HG03565 (cell line): ENCODE measurements at regions not wholly inside any gene's neighbourhood (a gene's known extent, or its start where the extent isn't known, plus 50 kb on each side); places are given as distances from the start of the nearest gene placed in this dataset.

Source experiments
- ATAC-seq: cut with Tn5 transposase; IDR thresholded peaks from one replicate; pipeline ENCODE4 v1.9.1; 2021; ENCODE audit warnings: mild to moderate bottlenecking, moderate library complexity; ENCODE audit not compliant: unreplicated experiment

DNA sequence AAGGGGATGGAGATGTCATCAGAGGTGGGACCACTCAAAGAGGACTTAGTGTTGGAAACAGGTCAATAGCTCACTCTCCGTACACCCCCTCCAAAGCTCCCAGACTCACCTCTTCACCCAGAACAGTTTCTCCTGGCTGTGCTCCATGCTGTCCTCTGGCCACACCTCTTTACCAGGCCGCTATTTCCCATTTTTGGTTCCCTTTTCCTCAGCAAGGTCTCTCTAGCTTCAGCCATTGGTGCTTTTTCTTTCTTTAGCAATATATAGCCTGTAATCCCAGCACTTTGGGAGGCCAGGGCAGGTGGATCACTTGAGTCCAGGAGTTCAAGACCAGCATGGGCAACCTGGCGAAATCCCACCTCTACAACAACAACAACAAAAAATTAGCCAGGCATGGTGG is 123.6 kb upstream of the SMAD3 start:
- no peak for ATAC-seq

- ATAC-seq, result no peak
These were observed 122.6 kb upstream of the SMAD3 start for GRCh38 chr15:66942649-66943390.

- no peak for ATAC-seq
These were observed 121.8 kb upstream of the SMAD3 start for GRCh38 chr15:66943456-66944095.

DNA sequence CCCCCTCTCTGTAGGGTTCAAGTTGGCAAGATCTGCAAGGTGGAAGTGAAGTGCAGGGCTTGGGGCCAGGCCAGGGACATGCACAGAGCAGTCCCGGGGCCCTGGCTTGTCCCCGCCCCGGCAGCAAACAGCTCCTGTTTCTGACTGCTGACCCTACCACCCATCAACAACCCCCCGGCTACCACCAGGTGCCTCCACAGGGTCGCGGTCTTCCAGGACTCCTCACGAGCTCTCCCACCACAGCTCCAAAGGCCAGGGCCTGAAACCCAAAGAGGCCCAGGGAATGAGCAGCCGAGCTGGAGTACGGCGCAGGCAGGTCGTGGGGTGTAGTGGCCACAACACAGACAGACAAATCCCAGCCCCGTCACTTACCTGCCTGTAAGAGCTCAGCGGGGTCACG is 121.3 kb upstream of the SMAD3 start:
- no peak for ATAC-seq

GRCh38 chr15:66945286-66945685 is 120.1 kb upstream of the SMAD3 start:
- no peak for ATAC-seq

GRCh38 chr15:66945842-66946241 is 119.6 kb upstream of the SMAD3 start:
- ATAC-seq, result no peak

GRCh38 chr15:66946578-66947164 is 118.7 kb upstream of the SMAD3 start:
- ATAC-seq, result no peak

DNA sequence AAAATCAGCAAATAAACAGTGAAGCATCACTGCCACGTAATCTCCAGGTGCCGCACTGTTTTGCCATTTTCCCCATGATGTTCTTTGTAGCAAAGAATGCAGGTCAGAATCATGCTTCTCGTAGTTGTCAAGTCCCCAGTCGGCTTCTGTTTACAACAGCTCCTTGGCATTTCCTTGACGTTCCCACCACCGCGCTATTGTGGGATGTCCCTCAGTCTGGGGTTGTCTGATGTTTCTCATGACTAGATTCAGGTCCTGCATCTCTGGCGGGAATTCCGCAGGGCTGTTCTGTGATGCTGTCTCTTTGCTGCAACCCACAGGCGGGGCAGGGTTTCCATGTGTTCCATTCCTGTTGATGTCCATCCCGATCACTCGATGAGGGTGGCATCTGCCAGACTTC is 117.9 kb upstream of the SMAD3 start:
- no peak for ATAC-seq

DNA sequence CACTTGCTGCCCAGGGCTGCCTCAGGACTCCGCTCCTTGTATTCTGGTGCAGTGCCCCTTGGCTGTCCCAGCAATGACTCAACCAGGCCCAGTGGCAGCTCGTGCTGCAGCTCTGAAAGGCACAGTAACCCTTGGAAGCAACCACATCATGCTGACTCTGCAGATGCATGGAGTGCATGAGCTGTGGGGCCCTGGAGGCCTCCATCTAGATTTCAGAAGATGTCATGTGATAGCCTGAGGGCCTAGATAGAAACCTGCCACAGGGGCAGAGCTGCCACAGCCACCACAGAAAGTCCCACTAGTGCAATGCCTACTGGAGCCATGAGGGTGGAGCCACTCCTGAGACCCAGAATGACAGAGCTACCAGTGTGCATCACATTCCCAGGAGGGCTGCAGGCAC is 117.1 kb upstream of the SMAD3 start:
- ATAC-seq, result no peak

GRCh38 chr15:66950114-66950513 is 115.3 kb upstream of the SMAD3 start:
- ATAC-seq, result no peak

GRCh38 chr15:66951531-66952320 is 113.7 kb upstream of the SMAD3 start:
- ATAC-seq, result no peak

GRCh38 chr15:66952756-66953522 is 112.5 kb upstream of the SMAD3 start:
- no peak for ATAC-seq

- ATAC-seq, result no peak
These were observed 111.7 kb upstream of the SMAD3 start for GRCh38 chr15:66953523-66954229.

DNA sequence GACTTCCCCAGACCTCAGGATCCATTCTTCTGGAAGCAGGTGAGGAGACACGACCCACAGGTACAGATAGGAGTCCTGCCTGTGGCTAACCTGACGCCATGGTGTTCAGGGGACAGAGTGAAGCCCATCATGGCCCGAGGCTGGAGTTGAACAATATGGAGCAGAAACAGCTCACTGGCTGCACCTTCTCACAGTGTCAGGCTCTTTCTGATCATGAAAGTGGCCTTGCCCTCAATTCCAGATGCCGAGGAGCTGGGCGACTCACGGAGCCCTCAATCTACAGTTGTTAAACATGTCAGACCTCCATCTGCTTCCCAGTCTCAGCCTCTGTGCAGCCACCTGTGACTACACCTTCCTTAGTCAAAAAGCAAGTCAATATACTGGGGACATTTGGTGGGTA is 110.8 kb upstream of the SMAD3 start:
- no peak for ATAC-seq

DNA sequence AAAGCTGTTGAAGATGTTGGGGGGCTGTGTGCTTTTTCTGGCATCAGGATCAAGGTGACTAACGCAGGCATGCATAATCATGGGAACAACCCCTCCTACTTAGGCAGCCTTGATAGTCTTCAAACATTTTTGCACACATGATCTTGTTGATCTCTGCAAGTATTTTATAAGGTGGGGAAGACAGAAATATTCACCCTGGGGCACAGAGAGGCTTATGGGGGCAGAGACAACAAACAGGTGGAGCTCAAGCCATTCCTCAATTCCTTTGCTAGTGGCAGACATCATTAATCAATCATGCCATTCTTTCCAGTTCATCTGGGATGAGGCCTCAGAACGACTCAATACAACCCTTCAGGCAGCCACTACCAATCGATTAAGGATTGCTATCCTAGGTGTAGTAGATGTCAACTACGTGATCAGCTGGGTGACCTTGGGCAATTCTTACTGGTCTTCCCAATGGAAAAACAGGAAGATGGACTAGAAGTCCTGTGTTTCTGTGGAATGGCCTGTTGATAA is 110.3 kb upstream of the SMAD3 start:
- no peak for ATAC-seq

- ATAC-seq, result no peak
These were observed 109.4 kb upstream of the SMAD3 start for GRCh38 chr15:66955871-66956585.

DNA sequence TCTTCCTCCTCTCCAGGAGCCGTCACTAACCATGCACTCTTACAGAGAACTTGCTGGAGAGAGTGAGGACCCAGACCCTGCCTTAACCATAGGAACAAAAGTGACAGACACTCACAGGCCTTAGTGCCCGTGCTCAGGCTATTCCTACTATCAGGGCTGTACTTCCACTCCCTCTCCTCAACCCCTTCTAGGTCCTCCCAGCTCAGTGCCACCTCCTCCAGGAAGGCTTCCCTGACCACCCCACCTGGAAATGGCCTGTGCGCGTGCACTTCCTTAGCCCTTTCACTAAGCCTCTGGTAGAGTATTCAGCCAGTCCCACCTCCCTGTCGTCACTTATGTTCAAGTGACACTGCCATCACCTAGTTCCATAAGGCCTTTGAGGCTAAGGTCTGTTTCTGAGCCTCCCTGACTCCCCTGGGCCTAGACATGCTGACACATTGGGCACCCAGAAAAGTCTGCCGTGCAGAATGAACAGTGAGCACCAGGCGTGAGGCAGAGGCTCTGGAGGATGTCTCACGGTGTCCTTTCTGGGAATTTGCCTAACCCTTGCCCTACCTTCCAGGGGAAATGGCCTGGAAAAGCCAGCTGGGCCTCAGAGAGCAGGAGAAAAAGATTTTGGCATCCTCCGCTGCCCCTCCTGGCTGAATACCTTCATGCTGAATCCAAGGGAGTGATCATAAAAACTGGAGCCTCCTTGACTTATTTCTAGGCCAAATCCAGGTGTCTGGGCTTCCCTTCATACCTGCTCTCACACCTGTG is 108.6 kb upstream of the SMAD3 start:
- no peak for ATAC-seq

- ATAC-seq, result no peak
These were observed 108.0 kb upstream of the SMAD3 start for GRCh38 chr15:66957431-66957720.

DNA sequence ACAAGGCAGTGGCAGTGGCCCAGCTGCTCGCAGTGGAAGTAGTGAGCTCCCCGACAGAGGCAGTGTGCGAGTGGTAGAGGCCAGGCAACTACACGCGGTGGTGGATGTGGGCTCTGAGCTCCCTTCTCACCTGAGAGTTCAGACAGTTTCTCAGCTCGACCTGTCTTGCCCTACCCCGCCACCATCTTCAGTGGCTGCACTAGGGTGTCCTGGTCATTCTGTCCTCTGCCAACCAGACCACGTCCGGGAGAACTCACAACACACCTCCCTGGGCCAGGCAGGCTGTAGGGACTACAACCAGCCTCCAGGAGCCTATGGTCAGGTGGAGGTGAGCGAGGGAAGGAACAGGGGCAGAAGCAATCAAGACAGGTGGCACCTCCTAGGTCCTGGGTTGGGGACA is 106.3 kb upstream of the SMAD3 start:
- no peak for ATAC-seq
